ENCODE measurements at regions not wholly inside any gene's neighbourhood (a gene's known extent, or its start where the extent isn't known, plus 50 kb on each side); places are given as distances from the start of the nearest gene placed in this dataset.

DNA sequence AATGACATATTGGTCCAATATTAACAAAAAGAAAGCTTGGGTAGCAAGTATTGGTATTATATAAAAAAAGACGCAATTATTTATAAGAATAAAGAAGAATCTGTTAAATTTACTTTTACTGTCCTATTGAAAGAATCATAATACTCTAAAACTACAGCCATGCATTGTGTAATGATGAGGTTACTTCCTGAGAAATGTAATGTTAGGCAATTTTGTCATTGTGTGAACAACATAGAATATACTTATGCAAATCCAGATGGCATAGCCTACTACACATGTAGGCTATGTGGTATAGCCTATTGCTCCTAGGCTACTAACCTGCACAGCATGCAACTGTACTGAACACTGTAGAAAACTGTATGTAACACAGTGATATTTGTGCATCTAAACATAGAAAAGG, 121.2 kb upstream of the PTGFR start:
- CTCF ChIA-PET = no interaction called here

DNA sequence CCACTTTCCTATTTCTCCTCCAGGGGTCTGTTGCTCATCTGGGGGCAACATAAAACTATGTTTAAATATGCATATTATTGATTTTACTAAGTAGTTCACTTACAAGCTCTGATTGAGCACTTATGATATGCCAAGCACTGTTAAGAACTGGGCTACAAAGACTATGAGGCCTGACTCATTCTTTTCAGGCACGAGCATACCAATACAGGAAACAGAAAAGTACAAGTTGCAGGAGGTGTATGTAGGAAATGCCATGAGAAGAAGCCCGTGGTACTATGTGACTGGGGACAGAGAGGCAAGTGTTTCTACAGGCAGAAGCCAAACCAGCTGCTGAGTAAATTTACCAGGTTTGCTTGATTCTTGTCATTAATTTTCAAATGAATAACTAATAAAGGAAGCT, 120.4 kb upstream of the PTGFR start:
- no peak for DNase-seq
- H3K27ac Mint-ChIP-seq = no peak overlapping the region
- H3K4me3 Mint-ChIP-seq = no peak overlapping the region
- H3K36me3 Mint-ChIP-seq = no peaks in the 10 kb centered on the region
- ATAC-seq = no peak
- CTCF ChIA-PET = no interaction called here
- no peaks in the 10 kb centered on the region for H3K4me1 Mint-ChIP-seq
- no peaks in the 10 kb centered on the region for H3K27me3 Mint-ChIP-seq
- H3K9me3 Mint-ChIP-seq (ENCODE audit: low read depth) = no peaks in the 10 kb centered on the region

More for the DNA sequence above, 121.2 kb upstream of the PTGFR start:
- Mint-ChIP-seq H3K36me3 (no peaks in the 10 kb centered on the region), H3K9me3 (ENCODE audit: low read depth) (no peaks in the 10 kb centered on the region), H3K4me1 (no peaks in the 10 kb centered on the region), H3K4me3 (no peak overlapping the region), H3K27me3 (no peaks in the 10 kb centered on the region), H3K27ac (no peak overlapping the region)
- ATAC-seq (no peak), DNase-seq (no peak)

DNA sequence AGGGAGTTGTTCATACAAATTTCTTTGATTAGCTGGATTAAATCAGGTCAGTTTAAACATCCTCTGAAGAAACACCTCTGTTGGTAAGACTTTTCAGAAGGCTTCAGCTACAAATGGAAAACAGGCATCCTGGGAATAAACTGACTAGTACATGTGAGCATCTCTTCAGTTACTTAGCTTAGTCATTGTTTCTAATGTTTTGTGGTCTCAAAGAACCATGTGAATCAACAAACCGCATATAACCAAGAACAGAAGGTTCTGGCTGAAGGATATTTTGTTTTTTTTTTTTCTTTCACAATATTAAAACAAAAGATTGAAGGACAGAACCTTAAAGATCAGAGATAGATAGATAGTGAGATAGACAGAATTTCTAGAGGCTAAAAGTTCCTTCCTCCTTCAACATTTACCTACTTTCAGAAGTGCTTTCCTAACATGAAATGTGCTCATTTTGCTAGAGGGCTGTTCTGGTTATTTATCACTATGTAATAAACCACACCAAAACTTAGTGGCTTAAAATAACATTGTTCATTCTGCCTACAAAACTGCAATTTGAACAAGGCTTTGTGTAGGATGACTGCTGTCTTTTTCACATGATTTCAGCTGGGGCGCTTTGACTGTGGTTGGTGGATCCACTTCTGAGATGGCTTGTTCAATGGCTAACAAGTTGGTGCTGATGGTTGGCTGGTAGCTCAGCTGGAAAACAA, 119.8 kb upstream of the PTGFR start:
- CTCF ChIA-PET = no interaction called here
- no peak for DNase-seq
- Mint-ChIP-seq H3K4me1 (no peaks in the 10 kb centered on the region), H3K9me3 (ENCODE audit: low read depth) (no peaks in the 10 kb centered on the region), H3K27ac (no peak overlapping the region), H3K27me3 (no peaks in the 10 kb centered on the region), H3K4me3 (no peak overlapping the region), H3K36me3 (no peaks in the 10 kb centered on the region)
- no peak for ATAC-seq

DNA sequence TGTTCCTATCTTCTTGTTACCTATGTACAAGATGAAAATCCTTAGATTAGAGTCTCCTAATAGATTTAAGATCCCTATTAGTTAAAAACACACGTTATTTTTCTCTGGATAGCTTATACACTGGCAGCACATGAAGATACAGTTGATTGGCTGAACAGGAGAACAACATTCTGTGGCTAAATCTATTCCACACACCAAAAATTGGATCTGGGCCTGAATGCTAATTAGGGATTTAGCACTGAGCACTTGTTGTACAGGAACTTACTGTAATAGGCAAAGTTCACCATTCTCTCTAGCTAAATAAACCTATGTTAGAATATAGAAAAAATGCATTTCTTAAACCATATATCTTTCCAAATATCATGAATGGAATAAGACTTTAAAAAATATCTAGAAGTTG, 117.1 kb upstream of the PTGFR start:
- no peaks in the 10 kb centered on the region for H3K4me1 Mint-ChIP-seq
- no peak overlapping the region for H3K4me3 Mint-ChIP-seq
- DNase-seq = no peak
- no peak overlapping the region for H3K27ac Mint-ChIP-seq
- CTCF ChIA-PET = no interaction called here
- H3K9me3 Mint-ChIP-seq (ENCODE audit: low read depth) = no peaks in the 10 kb centered on the region
- no peaks in the 10 kb centered on the region for H3K27me3 Mint-ChIP-seq
- ATAC-seq = no peak
- H3K36me3 Mint-ChIP-seq = no peaks in the 10 kb centered on the region

DNA sequence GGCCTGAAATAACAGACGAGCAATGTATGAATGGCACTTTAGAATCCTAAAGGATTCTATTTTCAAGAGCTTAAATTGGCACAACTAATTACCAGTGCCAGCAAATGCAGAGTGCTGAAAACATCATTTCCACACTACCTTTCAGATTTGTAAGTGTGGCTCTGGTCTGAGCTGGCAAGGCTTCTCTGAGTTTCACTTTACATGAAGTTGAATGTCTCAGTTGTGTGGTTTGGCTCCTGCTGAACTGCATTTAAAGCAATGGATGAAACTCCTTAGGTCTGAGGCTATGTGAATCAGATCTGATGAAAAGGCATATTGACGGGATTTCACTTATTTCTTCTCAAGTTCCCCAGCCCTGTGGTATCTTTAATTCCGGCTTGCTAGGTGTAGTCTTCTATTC, 114.8 kb upstream of the PTGFR start:
- no peak for ATAC-seq
- Mint-ChIP-seq H3K27me3 (no peaks in the 10 kb centered on the region), H3K9me3 (ENCODE audit: low read depth) (no peaks in the 10 kb centered on the region), H3K4me3 (no peak overlapping the region), H3K27ac (no peak overlapping the region), H3K36me3 (no peaks in the 10 kb centered on the region), H3K4me1 (no peaks in the 10 kb centered on the region)
- no peak for DNase-seq
- CTCF ChIA-PET = no interaction called here

DNA sequence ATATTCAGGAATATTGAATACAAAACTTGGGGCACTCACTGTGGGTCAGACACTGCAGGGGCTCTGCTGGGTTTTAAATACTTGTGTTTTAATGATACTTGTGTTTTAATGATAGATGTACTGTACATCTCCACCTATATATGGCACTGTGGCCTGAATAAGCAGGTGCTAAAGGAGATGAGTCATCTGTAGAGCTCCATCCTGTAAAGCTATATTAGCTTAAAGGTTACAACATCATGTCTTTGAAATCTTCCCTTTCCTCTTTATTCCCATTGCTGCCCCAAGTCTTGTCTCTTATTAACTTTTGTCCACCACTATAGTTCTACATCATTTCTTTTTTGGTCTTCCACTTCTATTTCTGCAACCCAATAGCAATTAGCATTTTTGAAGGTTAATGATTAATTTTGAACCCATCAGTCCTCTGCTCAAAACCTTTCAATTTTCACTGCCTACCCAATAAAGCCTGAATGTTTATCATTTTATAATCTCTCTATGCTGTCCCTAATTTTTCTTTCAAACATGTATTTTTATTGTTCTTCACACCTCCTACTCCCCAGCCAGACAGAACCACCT, 113.3 kb upstream of the PTGFR start:
- no peak overlapping the region for H3K4me3 Mint-ChIP-seq
- no peaks in the 10 kb centered on the region for H3K36me3 Mint-ChIP-seq
- no peaks in the 10 kb centered on the region for H3K9me3 Mint-ChIP-seq (ENCODE audit: low read depth)
- no peak for DNase-seq
- no peaks in the 10 kb centered on the region for H3K4me1 Mint-ChIP-seq
- no peak overlapping the region for H3K27ac Mint-ChIP-seq
- CTCF ChIA-PET = no interaction called here
- H3K27me3 Mint-ChIP-seq = no peaks in the 10 kb centered on the region
- no peak for ATAC-seq

DNA sequence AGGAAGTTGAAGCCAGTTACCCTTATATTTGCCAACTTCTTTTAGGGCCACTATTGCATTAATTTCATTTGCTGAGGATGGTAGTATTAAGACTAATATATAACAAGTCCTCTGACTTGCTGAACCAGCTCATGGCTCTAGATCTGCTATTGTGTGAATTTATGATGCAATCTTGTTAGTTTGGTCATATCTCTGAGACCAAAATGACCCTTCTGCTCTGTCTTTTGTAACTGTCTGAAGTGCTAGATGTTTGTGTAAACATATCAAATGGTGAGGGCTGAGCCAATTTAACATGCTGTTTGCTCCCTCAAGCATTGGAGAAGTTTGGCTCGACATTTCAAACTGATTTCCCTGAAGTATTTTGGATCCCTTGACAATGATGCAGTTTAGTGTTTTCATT, 106.9 kb upstream of the PTGFR start:
- peaks cover 3% of the 10 kb centered on the region for H3K27me3 Mint-ChIP-seq
- no peak for ATAC-seq

DNA sequence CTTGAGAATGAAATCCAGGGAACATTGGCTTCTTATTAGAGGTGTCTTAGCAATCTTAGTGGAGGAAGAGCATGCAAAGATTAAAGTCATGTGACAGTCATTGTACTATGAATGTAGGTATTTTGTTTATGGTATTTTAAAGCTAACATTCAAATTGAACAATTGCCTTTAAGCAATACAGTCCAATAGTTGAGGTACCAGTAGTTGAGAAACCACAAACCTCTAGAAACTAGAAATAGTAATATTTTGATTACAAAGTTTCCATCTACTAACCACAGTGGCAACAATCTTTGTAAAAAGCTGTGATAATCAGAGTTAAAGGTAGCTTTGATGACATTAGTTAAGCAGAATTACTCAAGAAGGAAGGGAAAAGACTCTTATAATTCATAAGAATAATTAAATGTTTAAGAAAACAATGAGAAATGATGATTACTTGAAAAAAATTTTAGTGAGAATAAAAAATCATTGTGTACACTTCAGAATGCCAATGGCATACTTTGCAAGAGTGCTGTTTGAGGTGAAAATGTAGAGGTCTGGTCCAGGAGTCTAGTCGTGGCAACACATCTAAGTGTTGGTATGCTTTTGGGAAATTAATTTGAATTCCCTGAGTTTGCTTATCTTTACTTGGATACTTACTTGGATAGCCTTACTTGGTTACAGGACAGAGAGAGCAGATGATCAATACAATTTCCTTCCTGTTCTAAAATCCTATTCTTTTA, 104.9 kb upstream of the PTGFR start:
- CTCF ChIA-PET = no interaction called here
- Mint-ChIP-seq H3K36me3 (no peaks in the 10 kb centered on the region), H3K27ac (no peak overlapping the region)

More for the DNA sequence above, 106.9 kb upstream of the PTGFR start:
- DNase-seq = no peak
- Mint-ChIP-seq H3K27ac (no peak overlapping the region), H3K36me3 (no peaks in the 10 kb centered on the region), H3K4me1 (no peaks in the 10 kb centered on the region), H3K9me3 (ENCODE audit: low read depth) (no peaks in the 10 kb centered on the region), H3K4me3 (no peak overlapping the region)
- CTCF ChIA-PET = no interaction called here

DNA sequence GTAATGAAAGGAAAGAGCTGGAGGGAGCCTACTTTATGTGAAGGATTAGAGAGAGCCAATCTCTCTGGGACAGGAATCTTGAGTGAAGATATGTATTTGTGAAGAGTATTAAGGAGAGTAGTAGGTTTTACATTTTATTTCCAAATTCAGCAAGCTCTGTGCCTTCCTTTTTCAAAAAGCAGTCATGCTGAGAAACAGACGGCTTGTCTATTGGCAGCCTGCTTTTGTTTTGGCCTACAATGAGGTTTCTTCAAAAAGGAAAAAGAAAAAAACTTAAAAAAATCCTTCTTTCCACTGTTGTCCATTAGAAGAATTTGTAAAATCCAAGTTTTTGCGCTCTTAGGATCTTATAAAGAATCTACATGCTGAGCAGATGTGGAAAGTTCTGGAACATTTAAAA, 103.6 kb upstream of the PTGFR start:
- H3K4me1 Mint-ChIP-seq = no peaks in the 10 kb centered on the region
- no peak overlapping the region for H3K4me3 Mint-ChIP-seq
- CTCF ChIA-PET = no interaction called here
- H3K27ac Mint-ChIP-seq = no peak overlapping the region
- DNase-seq = no peak
- no peaks in the 10 kb centered on the region for H3K36me3 Mint-ChIP-seq
- H3K9me3 Mint-ChIP-seq (ENCODE audit: low read depth) = no peaks in the 10 kb centered on the region
- ATAC-seq = no peak
- H3K27me3 Mint-ChIP-seq = peaks cover 3% of the 10 kb centered on the region

More for the DNA sequence above, 104.9 kb upstream of the PTGFR start:
- ATAC-seq (no peak), DNase-seq (no peak)
- Mint-ChIP-seq H3K4me3 (no peak overlapping the region), H3K9me3 (ENCODE audit: low read depth) (no peaks in the 10 kb centered on the region), H3K4me1 (no peaks in the 10 kb centered on the region), H3K27me3 (peaks cover 3% of the 10 kb centered on the region)

DNA sequence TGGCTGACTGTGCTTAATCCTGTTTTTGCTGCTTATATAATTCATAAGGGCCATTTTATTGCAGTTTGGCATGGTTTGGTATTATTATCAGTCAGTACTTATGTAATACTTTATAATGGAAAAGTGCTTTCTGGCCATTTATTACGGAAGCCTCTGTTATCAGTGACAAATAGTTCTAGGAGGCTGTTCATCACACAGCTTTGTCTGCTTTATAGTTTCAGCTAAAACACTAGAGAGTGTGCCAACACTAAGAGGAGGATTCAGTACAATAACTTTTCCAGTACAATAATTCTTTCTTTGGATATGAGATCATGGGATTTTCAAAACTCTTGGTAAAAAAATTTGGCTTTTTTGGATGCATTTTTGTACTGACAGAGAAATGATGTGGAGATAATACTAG, 102.9 kb upstream of the PTGFR start:
- H3K27ac Mint-ChIP-seq = no peak overlapping the region
- H3K9me3 Mint-ChIP-seq (ENCODE audit: low read depth) = no peaks in the 10 kb centered on the region
- no peaks in the 10 kb centered on the region for H3K4me1 Mint-ChIP-seq
- CTCF ChIA-PET = no interaction called here
- H3K4me3 Mint-ChIP-seq = no peak overlapping the region
- H3K36me3 Mint-ChIP-seq = no peaks in the 10 kb centered on the region
- no peak for ATAC-seq
- no peak for DNase-seq
- peaks cover 3% of the 10 kb centered on the region for H3K27me3 Mint-ChIP-seq

DNA sequence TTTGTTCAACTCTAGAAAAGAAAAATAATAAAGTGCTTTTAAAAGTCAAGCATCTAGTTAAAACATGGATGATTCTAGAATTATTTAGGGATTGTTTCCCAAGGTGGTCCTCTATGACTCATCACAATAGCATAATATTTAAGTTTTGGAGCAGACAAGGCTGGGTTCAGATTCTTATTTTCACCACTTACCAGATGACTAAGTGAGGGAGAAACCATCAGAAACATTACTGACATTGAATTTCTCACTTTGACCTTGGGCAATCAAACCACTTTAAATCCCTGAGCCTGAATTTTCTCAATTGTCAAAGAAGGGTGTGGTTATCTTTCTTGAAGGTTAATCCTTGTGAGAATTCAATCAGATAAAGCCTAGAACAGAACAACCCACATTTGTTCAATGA, 102.5 kb upstream of the PTGFR start:
- Mint-ChIP-seq H3K36me3 (no peaks in the 10 kb centered on the region), H3K27me3 (peaks cover 3% of the 10 kb centered on the region), H3K9me3 (ENCODE audit: low read depth) (no peaks in the 10 kb centered on the region), H3K27ac (no peak overlapping the region), H3K4me3 (no peak overlapping the region), H3K4me1 (no peaks in the 10 kb centered on the region)
- DNase-seq = no peak
- CTCF ChIA-PET = no interaction called here
- no peak for ATAC-seq

DNA sequence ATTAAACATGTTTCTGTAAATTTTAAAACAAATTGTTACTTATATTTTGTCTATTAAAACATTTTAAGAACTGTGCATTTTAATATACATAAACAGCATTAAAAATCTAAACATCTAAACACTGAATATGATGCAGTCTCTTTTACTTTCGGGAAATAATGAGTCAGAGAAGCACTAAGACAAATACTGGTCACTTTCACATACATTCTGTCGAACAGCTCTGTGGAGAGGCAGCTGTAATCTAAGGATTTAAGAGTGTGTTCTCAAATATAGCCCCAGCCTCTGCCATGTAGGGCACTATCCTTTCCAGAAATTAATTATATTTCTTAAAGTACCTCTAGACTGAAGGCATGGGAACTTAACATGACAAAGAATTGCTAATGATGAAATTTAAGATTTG, 89.6 kb upstream of the PTGFR start:
- H3K36me3 Mint-ChIP-seq = no peaks in the 10 kb centered on the region
- ATAC-seq = no peak
- no peak overlapping the region for H3K27ac Mint-ChIP-seq
- H3K4me1 Mint-ChIP-seq = no peaks in the 10 kb centered on the region
- DNase-seq = no peak
- no peaks in the 10 kb centered on the region for H3K27me3 Mint-ChIP-seq
- H3K9me3 Mint-ChIP-seq (ENCODE audit: low read depth) = no peaks in the 10 kb centered on the region
- CTCF ChIA-PET = no interaction called here
- H3K4me3 Mint-ChIP-seq = no peak overlapping the region

DNA sequence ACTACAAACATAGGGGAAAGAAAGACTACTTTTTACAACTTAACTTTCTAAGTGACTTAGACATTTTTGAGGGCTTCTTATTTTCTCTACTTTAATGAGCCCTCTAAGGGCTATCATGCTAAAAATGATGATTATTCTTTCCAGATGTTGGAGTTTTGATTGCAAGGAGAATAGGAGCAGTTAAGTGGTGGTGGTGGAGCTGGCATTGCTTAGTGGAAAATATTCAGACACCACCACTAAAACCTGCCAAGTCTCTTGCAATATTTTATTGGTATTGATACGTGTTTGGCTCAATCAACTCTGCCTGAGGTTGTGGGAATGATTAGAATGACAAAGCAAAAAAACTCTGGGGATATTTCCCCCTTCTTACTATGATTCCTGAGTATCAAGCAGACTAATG, 82.6 kb upstream of the PTGFR start:
- peaks cover 4% of the 10 kb centered on the region for H3K9me3 Mint-ChIP-seq (ENCODE audit: low read depth)
- ATAC-seq (no peak), DNase-seq (no peak)
- CTCF ChIA-PET = no interaction called here
- no peaks in the 10 kb centered on the region for H3K27me3 Mint-ChIP-seq
- no peak overlapping the region for H3K27ac Mint-ChIP-seq
- H3K4me3 Mint-ChIP-seq = no peak overlapping the region
- no peaks in the 10 kb centered on the region for H3K36me3 Mint-ChIP-seq
- no peaks in the 10 kb centered on the region for H3K4me1 Mint-ChIP-seq

DNA sequence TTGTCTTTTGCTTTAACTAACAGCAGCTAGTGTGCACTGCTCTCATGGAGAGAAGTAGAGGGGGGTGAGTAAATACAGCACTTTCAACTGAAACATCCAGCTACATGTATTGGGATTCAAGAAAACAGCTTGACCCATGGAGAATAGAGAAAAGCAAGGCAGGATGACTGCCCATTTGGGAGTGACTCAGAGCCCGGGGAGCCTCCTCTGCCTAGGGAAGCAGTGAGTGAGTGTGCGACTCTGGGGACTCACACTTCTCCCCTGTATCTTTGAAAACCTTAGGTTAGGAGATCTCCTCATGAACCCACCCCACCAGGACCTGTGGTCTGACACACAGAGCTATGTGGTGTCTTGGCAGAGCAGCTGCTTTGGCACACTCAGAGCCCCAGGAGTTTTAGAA, 82.0 kb upstream of the PTGFR start:
- CTCF ChIA-PET = no interaction called here
- ATAC-seq = no peak
- Mint-ChIP-seq H3K4me3 (no peak overlapping the region), H3K27ac (no peak overlapping the region), H3K9me3 (ENCODE audit: low read depth) (peaks cover 4% of the 10 kb centered on the region), H3K4me1 (no peaks in the 10 kb centered on the region), H3K27me3 (no peaks in the 10 kb centered on the region), H3K36me3 (no peaks in the 10 kb centered on the region)
- DNase-seq = no peak
